SK-N-DZ (cell line): ENCODE measurements at regions not wholly inside any gene's neighbourhood (a gene's known extent, or its start where the extent isn't known, plus 50 kb on each side); places are given as distances from the start of the nearest gene placed in this dataset.

Experiments
- DNase-seq: peaks from one replicate; pipeline ENCODE4 v3.0.0-alpha.2; 2015; ENCODE audit warnings: low spot score

DNA sequence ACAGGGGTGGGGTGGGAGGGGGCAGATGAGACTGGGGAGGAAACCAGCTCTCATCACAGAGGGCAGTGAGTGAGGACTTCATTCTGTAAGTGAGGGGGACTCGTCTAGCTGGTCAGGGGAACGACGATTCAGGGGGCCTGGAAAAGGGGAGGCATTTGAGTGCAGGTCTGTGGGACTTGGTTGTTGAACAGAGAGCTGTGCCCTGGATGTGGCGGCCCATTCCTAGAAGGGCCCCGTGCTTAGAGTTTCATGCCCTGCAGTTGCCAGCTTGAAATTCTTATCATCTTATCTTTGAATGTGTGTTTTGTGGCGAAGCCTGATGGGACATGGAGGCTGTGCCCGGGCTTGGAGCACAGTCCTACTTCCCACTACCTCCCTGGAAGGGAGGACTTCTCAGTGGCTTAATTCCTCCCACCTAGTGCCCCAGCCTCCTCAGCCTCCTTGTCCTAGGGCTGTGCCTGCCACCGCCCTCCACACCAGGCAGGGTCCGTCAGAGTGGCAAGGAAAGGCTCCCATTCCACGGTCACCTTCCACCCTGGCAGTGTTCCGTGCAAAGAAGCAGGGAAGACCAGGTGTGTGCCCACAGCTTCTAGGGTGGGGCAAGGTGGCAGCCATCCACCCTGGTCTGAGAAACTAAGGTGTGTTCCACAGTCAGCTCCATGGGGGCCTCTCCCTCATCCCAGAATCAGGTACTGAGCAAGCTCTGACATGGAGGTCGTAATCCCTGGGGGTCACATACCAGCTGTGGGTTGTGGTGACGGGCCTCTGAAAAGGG is 59.7 kb upstream of the LMO1 start:
- no peak for DNase-seq

DNA sequence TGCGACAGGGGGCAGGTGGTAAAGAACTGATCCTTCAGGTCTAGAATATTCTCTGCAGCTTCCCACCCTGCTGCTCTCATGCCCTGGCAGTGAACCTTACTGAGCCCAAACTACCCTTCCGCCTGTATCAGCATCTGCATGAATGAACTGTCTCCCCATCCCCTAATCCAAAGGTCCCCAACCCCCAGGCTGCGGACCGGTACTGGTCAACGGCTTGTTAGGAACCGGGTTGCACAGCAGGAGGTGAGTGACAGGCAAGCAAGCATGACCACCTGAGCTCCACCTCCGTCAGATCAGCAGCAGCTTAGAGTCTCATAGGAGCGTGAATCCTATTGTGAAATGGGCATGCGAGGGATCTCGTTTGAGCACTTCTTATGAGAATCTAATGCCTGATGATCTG is 58.2 kb upstream of the LMO1 start:
- DNase-seq: no peak

DNA sequence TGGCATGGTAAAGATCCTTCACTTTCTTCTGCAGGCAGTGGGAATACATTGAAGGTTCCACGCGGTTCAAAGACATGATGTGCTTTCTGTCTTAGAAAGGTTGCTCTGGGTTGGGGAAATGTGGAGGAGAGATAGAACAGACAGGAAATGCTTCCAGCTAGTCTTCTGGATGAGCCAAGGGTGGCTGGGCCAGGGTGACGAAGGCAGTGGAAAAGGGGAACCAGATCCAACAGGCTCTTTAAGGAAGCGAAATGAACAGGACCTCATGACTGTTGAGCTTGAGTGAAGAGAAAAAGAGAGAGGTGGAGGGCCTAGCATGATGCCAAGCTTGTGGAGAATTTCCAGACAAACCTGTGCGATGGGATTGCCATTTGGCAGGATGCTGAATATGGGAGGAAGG is 56.4 kb upstream of the LMO1 start:
- DNase-seq: no peak

DNA sequence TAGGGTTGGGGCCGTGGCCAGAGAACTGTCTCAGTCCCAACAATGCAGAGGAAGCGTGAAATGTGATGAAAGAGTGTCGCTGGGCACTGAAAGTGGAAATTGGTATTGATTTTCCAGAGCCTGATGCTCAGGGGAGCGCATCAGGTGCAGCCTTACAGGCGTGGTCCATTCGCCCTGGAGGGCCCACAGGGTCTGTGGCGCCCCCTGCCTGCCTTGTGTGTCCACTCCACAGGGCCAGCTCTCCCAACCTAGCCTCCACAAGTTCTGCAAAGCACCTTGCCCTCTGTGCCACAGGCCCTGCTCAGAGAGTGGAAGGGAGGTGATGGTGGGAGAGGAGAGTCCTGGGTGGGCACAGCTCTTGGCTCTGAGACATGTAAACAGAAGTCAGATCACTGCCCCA is 54.9 kb upstream of the LMO1 start:
- DNase-seq: no peak

DNA sequence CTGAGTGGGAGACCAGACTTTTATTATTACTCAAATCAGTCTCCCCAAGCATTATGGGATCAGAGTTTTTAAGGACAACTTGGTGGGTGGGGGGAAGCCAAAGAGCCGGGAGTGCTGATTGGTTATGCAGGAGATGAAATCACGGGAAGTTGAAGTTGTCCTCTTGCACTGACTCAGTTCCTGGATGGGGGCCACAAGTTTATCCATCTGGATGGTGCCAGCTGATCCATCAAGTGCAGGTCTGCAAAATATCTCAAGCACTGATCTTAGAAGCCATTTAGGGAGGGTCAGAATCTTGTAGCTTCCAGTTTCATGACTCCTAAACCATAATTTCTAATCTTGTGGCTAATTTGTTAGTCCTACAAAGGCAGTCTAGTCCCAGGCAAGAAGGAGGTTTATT is 53.5 kb upstream of the LMO1 start:
- no peak for DNase-seq

DNA sequence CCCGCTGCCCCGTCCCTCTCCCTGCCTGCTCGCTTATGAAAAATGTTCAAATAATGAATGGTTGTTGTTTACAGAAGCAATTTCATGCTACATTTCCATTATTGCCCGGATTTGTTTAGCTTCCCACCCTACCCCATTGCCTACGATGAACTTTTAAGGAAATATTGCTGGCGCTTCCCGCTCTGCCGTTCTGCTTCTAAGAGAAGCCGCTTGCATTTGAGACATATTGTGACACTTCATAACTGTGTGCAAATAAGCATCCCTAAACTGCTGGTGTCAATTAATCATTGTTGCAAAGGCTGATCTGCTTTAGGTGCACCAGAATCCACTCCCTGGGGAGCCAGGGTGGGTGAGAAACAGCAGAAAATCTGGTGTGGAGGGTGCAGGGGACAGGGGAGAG is 52.3 kb upstream of the LMO1 start:
- no peak for DNase-seq

DNA sequence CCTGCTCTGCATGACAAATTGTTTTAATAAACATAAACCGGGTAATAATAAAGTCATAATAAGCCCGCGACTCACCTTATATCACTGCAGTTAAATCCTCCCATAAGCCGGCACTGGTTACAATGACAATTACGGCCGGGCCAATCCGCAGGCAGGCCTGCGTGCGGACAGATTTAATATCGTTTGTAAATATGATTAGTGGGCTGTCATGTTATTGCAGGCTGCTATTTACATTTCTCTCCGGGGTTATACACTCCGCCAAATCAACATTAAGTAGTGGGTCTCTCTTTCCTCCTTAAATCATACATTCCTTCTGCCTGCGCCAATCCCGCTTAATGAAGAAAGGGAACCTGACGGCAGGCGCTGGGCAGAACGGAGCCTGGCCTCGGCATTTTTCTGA is 51.8 kb upstream of the LMO1 start:
- DNase-seq: no peak

DNA sequence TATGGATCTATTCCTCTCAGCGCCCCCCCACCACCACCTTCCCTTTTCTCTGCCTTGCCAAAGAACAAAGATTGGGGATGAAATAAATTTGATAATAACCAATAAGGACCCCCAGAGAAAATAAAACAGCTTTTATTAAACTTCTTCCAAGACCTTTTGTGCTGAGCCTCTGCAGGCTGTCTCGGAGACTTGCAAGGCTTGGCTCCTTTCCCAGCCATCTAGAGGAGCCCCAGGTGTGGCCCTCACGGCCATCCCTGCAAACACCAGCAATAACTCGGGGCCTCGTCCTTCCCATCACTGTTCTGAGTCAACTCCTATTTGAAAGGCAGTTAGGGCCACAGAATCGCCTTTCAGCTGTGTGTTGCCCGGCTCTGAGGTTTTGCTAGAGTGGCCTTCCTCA is 51.2 kb upstream of the LMO1 start:
- DNase-seq: no peak

DNA sequence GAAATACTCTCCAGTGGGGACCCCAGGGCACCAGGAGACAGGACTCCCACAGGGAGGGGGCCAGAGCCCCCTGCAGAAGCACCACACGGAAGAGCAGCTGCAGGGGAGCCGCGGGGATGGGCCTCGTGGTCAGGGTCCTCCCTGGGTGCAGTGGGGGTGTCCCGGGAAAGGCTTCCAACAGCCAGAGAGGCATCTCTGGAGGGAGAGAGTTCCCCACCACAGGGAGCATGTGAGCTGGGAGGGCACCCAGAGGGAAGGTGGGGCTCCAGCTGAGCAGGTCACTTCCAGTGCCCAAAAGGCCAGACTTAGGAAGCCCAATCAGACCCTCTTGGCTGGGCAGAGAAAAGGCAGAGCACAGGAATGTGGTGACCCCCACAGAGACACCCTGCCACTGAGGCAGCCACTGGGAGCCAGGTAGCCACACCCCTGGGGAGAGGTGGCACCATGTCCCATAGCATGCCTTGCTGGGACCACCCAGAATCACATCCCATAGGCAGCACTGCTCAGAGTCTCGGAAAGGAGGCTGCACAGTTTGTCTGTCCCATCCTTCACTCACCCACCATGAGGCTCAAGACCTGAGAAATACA is 49.9 kb upstream of the LMO1 start:
- no peak for DNase-seq
